Fibroblast of lung (primary cell): ENCODE measurements at regions not wholly inside any gene's neighbourhood (a gene's known extent, or its start where the extent isn't known, plus 50 kb on each side); places are given as distances from the start of the nearest gene placed in this dataset.
"Not testable (repeated sequence)": the region's sequence is repeated elsewhere in the genome, so short reads cannot be mapped to it uniquely, and the experiment has no call there.

Experiments
- DNase-seq, 2 donors: peaks; one replicate each; pipeline versions ENCODE4 v3.0.0 to v3.0.0-alpha.2; 2010; ENCODE audit warnings: low read depth in 2 of 2
- H2AFZ ChIP-seq: 2 replicates; pipeline ENCODE4 v1.5.1; 2012; ENCODE audit warnings: low read length, control low read depth, inconsistent platforms
- H3K27ac ChIP-seq: 2 replicates; pipeline ENCODE4 v1.5.1; 2011; ENCODE audit warnings: low read length, control low read depth; ENCODE audit not compliant: insufficient read depth
- H3K27me3 ChIP-seq: 2 replicates; pipeline ENCODE4 v1.5.1; 2011; ENCODE audit warnings: mild to moderate bottlenecking, low read length; ENCODE audit not compliant: control insufficient read depth, insufficient read depth
- H3K36me3 ChIP-seq: 2 replicates; pipeline ENCODE4 v1.5.1; 2011; ENCODE audit warnings: low read length; ENCODE audit not compliant: control insufficient read depth, insufficient read depth
- H3K4me1 ChIP-seq: 2 replicates; pipeline ENCODE4 v1.5.1; 2011; ENCODE audit warnings: low read length; ENCODE audit not compliant: control insufficient read depth, insufficient read depth; ENCODE audit errors: extremely low read depth
- H3K4me2 ChIP-seq: 2 replicates; pipeline ENCODE4 v1.5.1; 2011; ENCODE audit warnings: low read length, control low read depth; ENCODE audit not compliant: insufficient read depth; ENCODE audit errors: extremely low read depth
- H3K4me3 ChIP-seq, 4 experiments: fragments of 200-600 bp in 1 of 4; sonication (generic) in 1 of 4; replicated peaks in 1 of 4; 2 replicates each; pipeline ENCODE4 v1.5.1; 2011 to 2016; ENCODE audit warnings: low read length in 4 of 4, low read depth in 3 of 4, mild to moderate bottlenecking in 3 of 4, control low read depth in 2 of 4, inconsistent platforms in 1 of 4, mixed read lengths in 1 of 4; ENCODE audit not compliant: insufficient read depth in 1 of 4; ENCODE audit errors: control extremely low read depth in 1 of 4
- H3K79me2 ChIP-seq: 2 replicates; pipeline ENCODE4 v1.5.1; 2012; ENCODE audit warnings: mild to moderate bottlenecking, low read length, inconsistent platforms; ENCODE audit not compliant: control insufficient read depth, insufficient read depth
- H3K9ac ChIP-seq: 2 replicates; pipeline ENCODE4 v1.5.1; 2011; ENCODE audit warnings: mild to moderate bottlenecking, low read length, control low read depth; ENCODE audit not compliant: insufficient read depth
- H3K9me3 ChIP-seq: 2 replicates; pipeline ENCODE4 v1.5.1; 2012; ENCODE audit warnings: low read depth, low read length; ENCODE audit not compliant: control insufficient read depth, insufficient read depth
- H4K20me1 ChIP-seq: 2 replicates; pipeline ENCODE4 v1.5.1; 2011; ENCODE audit warnings: low read length; ENCODE audit not compliant: control insufficient read depth, insufficient read depth; ENCODE audit errors: extremely low read depth
- EZH2 ChIP-seq: IDR thresholded peaks from 2 replicates; pipeline ENCODE4 v1.5.1; 2012; ENCODE audit warnings: low read length, control low read depth, mild to moderate bottlenecking; ENCODE audit errors: missing control alignments
- TF ChIP-seq, protein P1 (sequence below), 2 donors: IDR thresholded peaks in 1 of 2; conservative IDR thresholded peaks in 1 of 2; 1 replicate in 1 of 2; 2 replicates in 1 of 2; pipeline ENCODE4 v1.5.1; 2011 to 2012; ENCODE audit warnings: low read length in 2 of 2, control low read depth in 1 of 2, inconsistent platforms in 1 of 2, low read depth in 1 of 2, mild to moderate bottlenecking in 1 of 2

DNA sequence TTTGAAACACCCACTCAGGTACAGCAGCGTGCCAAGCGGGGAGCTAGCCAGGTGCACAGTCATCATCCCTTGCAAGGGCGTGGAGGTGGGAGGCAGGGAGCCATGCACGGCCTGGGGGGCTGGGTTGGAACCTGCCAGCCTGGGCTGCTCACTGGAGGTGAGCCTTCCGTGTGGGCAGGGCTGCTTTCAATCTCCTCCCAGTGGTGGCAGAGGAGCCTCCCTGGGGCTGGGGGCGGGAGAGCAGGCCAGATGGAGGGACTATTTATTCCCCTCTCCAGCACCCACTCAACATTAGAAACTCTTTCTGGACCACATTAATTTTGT is 90.3 kb downstream of the KATNIP start:
- Histone ChIP-seq H3K27ac (no peak overlapping the region), H3K4me1 (no peaks in the 10 kb centered on the region), H3K9me3 (no peaks in the 10 kb centered on the region), H3K4me3 (no peak overlapping the region), H3K4me2 (no peak overlapping the region), H3K9ac (no peak overlapping the region), H3K79me2 (no peaks in the 10 kb centered on the region), H4K20me1 (no peaks in the 10 kb centered on the region), H3K36me3 (no peaks in the 10 kb centered on the region), H2AFZ (no peak overlapping the region), H3K27me3 (no peaks in the 10 kb centered on the region)
- no peak for TF ChIP-seq EZH2
- TF ChIP-seq, protein P1, sequence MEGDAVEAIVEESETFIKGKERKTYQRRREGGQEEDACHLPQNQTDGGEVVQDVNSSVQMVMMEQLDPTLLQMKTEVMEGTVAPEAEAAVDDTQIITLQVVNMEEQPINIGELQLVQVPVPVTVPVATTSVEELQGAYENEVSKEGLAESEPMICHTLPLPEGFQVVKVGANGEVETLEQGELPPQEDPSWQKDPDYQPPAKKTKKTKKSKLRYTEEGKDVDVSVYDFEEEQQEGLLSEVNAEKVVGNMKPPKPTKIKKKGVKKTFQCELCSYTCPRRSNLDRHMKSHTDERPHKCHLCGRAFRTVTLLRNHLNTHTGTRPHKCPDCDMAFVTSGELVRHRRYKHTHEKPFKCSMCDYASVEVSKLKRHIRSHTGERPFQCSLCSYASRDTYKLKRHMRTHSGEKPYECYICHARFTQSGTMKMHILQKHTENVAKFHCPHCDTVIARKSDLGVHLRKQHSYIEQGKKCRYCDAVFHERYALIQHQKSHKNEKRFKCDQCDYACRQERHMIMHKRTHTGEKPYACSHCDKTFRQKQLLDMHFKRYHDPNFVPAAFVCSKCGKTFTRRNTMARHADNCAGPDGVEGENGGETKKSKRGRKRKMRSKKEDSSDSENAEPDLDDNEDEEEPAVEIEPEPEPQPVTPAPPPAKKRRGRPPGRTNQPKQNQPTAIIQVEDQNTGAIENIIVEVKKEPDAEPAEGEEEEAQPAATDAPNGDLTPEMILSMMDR (conservative IDR thresholded peaks at IDR 0.05 in 1 of 2, IDR thresholded peaks at IDR 0.05 in 1 of 2; ENCODE audit: low read depth in 1 of 2, low read length in 2 of 2) = no peak
- DNase-seq = peak in 1 of 2 donors; percentile 13

DNA sequence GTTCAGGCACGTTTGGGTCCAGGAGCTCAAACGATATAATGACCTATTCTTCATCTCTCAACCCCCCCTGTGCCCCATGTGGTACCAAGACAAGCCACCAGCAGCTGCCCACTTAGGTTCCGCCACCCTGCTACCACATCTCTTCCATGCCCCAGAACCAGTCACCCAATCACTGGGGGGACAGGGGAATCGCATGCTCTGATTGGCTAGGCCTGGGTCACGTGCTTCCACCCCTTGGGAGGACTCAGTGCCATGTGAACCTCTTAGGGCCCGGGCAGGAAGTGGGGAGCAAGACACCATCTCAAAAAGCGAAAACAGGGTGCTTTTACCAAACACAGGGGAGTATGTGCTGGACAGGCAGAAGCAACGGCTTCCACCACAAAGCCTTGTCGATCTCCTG is 91.3 kb downstream of the KATNIP start:
- H3K4me1 ChIP-seq = no peaks in the 10 kb centered on the region
- H4K20me1 ChIP-seq = no peaks in the 10 kb centered on the region
- no peak overlapping the region for H3K27ac ChIP-seq
- DNase-seq = no peak
- no peak overlapping the region for H3K4me3 ChIP-seq
- no peaks in the 10 kb centered on the region for H3K36me3 ChIP-seq
- H3K9me3 ChIP-seq = no peaks in the 10 kb centered on the region
- no peak overlapping the region for H3K4me2 ChIP-seq
- no peaks in the 10 kb centered on the region for H3K79me2 ChIP-seq
- H3K27me3 ChIP-seq = no peaks in the 10 kb centered on the region
- TF ChIP-seq, protein P1 (conservative IDR thresholded peaks at IDR 0.05 in 1 of 2, IDR thresholded peaks at IDR 0.05 in 1 of 2; ENCODE audit: low read depth in 1 of 2, low read length in 2 of 2) = no peak
- TF ChIP-seq EZH2 = no peak
- no peak overlapping the region for H2AFZ ChIP-seq
- no peak overlapping the region for H3K9ac ChIP-seq

DNA sequence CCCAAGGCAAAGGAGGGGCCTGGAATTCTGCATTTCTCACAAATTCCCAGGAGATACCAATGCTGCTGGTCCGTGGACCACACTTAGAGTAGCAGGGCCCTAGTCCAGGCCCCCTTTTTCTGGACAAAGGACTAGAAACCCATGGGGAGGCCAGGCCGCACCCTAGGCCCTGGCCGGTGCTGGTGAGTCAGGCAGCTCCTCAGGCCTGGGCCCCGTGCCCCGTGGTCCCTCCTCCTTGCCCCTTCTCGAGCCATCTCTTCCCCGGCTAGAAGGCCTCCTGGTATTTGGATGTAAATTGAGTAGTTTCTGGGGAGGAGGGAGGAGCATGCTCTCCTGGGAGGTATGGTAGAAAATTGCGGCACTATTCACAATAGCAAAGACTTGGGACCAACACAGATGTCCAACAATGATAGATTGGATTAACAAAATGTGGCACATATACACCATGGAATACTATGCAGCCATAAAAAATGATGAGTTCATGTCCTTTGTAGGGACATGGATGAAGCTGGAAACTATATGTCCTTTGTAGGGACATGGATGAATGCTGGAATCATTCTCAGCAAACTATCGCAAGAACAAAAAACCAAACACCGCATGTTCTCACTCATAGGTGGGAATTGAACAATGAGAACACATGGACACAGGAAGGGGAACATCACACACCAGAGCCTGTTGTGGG is 91.9 kb downstream of the KATNIP start:
- not testable (repeated sequence) for H3K4me2 ChIP-seq, H3K79me2 ChIP-seq, H3K4me3 ChIP-seq, H3K9me3 ChIP-seq, H3K27ac ChIP-seq, DNase-seq, H3K36me3 ChIP-seq, H3K4me1 ChIP-seq, H2AFZ ChIP-seq, H3K27me3 ChIP-seq, H3K9ac ChIP-seq, H4K20me1 ChIP-seq
